Raji (cell line): ENCODE measurements at regions not wholly inside any gene's neighbourhood (a gene's known extent, or its start where the extent isn't known, plus 50 kb on each side); places are given as distances from the start of the nearest gene placed in this dataset.

ENCODE experiments used
- POLR2A ChIP-seq: IDR thresholded peaks from 2 replicates; pipeline ENCODE4 v1.6.1; 2011; ENCODE audit warnings: low read depth, low read length, control low read depth; ENCODE audit not compliant: insufficient read depth

DNA sequence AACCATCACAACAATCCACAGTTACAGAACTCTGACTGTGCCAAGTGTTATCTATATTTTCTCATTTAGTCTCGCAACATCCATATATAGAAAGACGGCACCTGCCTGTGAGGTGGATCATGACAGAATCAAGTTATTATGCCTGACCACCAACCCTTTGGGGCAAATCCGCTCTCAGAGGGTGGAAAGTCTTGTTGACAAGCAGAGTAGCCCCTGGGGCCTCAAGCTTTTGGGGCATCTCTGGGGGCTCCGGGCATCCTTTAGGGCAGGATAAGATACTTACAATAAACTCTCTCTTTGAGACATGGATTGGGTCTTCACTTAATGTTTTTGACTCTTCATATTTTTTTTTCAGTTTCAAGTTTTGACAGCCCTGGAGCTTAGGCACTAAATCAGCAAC, 150.5 kb upstream of the NAV2 start:
- no peak for TF ChIP-seq POLR2A

DNA sequence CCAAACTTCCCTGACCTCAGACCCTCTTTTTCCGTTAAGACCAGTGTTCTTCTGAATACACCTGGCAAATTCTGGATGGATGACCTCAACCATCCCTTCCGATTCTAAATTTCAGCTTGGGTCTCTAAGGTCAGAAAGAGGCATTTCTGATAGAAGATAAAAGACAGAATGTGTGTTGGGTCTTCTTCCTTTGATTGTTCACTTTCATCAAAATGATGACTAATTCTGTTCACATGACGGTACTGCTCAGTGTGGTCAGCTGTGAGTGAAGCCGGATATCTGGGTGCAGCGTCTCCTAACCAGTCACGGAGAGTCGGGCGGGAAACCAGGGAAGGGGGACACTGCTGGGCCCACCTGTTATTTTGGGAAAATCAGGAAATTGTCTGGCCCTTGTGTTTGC, 151.6 kb upstream of the NAV2 start:
- TF ChIP-seq POLR2A = no peak

DNA sequence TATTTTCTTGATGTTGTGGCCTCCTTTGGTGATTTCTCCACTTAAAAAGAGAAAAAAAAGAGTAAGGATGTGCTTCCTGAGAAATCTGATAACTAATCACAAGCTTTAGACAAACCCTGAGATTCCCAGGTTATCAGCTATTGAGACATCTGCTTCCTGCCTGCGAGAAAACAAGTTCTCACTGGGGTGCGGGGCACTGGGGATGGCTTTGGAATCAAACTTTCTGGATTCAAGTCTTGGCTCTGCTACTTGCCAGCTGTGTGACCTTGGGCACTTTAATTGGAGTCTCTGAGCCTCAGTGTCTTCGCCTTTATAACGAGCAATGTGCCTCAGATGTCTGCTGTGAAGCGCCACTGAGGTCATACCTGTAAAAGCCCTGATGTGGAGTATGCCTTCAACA, 152.5 kb upstream of the NAV2 start:
- no peak for TF ChIP-seq POLR2A

DNA sequence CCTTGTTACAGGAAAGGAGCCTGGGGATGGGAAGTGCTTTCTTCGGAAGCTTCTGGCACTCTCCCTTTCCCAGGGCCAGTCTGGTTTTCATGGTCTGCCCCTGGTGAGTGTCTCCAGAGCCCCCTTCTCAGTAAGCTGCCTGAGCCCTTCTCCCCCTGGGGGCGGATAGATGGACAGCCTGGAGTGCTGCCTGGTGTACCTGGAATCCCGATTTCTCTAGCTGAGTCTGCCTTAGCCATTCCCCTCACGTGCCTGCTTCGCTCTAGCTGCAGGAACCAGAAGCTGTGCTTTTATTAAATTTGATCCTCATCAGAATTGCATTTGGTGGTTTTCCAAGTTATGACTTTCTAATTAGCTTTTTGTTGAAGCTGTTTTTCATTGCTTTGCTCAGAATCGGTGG, 152.9 kb upstream of the NAV2 start:
- TF ChIP-seq POLR2A = no peak

DNA sequence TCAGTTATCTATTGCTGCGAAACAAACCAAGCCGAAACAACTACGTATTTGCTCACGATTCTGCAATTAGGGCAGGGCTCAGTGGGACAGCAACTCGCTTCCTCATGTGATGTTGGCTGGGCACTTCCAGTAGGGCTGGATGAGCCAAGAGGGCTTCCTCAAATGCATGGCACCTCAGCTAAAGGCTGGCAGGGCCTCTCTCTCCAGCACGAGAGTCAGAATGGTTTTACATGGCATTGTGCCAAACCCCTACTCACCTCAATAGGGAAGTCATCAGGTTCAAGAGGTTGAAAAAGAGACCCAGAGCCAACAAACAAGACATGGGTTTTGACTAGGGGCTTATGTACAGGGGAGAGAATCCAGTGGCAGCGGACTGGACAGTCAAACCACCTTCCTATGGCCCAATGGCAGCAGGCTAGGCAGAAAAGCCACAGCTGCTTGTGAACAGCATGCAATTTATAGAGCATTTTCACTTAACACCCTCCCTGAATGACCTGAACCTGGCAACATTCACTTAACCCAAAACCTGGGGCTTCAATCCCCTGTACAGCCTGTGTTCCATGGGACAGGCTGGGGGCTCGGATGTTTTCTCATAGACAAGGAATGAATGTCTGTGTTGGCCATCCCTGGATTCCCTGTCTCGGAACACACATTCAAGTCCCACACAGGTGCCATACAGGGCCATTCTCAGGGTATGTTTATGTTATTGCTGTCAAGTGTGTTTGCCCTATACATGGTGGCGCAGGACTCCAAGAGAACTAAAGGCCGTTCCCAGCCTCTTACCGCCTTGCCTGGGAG, 154.2 kb upstream of the NAV2 start:
- no peak for TF ChIP-seq POLR2A

DNA sequence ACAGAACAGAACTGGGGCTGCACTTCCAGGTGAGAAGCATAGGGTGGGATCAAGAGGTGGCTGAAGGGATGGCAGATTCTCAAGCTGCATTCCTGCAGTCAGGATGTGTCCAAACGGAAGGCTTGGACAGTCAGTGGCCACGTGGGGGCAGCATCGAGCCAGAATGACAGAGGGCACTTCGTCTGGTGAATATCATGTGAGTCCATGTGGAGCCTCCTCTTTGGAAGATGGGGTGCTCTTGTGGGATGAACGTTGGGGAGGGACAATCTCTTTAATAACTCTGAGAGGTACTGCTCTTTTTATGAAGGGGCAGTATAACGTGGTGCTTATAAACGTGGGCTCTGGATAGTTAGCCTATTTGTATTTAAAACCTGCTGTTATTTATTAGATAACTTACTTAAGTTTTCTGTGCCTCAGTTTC, 154.9 kb upstream of the NAV2 start:
- TF ChIP-seq POLR2A = no peak

DNA sequence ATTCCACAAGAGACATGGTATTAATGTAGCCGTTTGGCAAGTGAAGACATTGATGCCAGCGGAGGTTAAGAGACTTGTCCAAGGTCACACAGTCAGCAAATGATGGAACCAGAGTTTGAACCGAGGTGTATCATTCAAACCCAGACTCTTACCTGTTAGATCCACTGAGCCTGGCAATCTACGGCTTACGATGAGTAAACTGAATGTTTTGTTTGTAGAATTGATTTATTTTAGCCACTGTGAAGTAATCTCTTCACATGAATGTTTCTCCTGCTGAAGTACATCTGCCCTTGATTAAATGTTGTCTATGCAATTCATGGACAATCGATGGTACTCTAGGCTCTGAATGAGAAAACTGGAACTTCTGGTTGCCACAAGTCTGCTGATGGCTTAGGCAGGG, 155.5 kb upstream of the NAV2 start:
- TF ChIP-seq POLR2A = no peak

DNA sequence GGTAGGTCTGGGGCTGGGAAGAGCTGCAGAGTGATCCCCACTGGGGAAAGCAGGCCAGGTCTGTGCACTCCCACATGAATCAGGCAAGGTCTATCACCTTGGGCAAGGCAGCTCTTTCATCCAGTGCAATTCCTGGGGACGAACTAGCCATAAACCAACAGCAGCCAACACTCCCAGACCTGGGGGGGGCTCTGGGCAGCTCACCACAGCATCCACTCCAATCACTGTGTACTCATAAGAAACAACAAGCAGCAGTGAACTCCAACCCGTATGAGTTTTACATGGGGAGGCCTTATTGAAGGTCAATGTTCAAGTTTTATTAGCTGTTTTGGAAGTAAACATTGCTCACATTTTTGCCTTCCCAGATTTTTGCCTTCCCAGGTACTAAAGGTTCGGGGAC, 157.4 kb upstream of the NAV2 start:
- TF ChIP-seq POLR2A = no peak

DNA sequence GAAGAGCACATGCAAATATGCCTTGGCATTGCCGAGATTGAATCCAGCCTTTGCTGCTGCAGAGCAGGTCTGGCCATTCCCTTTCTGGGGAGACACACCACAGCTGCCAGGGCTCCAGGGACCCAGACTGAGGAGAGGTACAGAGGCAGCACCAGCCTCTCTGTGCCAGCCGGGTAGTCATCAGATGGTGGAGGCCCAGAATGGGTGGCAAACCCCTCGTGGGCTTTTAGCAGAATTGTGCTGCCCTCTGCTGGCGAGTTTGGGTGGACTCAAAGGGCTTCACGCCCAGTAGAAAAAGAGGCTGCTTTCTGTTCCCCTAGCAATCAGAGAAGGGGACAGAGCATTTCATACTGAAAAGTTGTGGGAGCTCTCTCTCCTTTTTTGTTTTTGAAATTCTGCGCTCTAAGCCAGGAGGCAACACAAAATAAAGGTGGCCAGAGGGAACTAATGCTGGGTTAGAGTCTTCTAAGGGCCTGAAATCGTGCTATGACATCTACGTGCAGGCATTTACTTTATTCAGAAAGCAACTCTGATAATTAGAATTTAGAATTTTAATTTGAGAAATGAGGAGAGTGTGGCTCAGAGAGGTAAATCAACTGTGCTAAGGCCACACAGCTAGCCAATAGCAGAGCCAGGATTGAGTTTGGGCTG, 158.8 kb upstream of the NAV2 start:
- no peak for TF ChIP-seq POLR2A

DNA sequence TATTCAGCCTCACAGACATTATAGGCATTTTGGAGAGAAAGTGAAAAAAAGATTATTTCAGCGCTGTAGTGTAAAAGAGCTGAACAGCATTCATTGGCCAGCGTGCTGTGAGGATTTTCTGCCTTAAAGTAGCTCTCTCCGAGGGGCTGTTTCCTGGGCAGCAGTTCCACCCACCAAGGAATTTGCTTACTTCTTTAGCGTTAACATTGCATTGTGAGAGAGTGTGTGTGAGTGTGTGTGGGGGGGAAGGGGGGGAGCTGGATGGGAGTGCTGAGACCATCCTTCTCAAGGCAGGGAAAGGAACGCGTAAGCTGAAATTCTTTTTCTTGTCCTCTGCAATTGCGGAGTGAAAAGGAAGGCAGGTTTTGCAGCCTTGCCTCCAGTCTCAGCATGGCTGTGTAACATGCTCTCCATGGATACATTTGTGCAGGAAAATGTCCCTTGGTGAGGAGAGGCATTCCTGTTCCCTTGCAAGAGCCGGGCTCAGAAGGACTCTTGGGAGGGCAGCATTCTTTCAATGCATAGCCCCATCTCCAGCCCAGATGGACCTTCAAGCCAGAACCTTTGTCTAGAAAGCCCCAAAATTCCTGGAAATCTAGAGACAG, 159.9 kb upstream of the NAV2 start:
- TF ChIP-seq POLR2A = no peak

DNA sequence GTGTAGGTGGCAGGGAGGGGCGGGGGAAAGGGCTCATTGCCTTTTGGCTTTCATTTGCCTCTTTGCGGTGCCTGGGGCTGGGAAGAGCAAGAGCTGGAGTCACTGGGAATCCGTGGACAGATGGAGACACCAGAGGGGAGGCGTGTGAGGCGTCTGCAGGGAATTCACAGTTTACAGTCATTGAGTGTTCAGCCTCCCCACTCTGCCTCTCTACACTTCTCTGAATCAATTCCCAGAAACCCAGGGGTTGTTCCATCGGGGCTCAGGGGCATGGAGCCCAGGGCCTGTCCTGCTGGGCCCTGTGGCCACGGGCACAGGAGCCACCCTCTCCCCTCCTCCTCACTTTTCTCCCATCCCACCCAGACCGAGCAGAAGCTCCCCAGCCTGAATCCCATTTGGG, 160.5 kb upstream of the NAV2 start:
- no peak for TF ChIP-seq POLR2A

DNA sequence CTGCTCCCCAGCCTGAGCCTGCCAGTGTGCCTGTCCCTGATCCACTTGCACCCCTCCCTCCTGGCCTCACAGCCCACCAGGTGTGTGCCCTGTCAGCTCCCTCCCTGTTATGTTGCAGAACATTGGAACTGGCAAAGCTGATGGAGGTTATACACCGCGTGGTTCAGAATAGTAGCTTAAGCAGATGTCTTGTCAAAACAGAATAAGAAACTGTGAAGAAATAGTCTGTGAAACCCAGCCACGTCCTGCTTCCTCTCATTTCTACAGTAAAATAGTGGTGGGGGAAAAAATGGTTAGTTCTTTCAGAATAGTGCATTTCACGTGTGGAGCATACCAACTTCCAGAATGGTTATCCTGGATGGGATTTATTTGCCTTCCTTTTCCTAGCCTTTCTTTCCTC, 161.2 kb upstream of the NAV2 start:
- no peak for TF ChIP-seq POLR2A

DNA sequence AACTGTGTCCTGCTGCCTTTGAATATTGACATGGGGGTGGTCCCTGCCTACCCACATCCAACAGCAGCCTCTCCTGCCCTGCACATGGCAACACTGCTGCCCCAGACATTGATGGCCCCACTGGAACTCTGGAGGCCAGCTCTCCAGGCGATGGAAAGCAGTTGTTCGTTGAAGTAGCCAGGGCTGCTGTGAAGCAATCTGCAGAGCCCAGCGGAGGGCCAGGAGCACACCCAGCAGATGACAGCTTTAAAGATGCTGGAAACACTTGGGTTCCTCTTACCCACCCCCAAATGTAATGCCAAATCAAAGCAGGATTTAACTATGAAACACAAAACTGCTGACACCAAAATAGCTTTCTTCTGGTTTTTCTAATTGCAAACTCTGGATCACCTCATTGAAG, 165.6 kb upstream of the NAV2 start:
- TF ChIP-seq POLR2A = no peak

DNA sequence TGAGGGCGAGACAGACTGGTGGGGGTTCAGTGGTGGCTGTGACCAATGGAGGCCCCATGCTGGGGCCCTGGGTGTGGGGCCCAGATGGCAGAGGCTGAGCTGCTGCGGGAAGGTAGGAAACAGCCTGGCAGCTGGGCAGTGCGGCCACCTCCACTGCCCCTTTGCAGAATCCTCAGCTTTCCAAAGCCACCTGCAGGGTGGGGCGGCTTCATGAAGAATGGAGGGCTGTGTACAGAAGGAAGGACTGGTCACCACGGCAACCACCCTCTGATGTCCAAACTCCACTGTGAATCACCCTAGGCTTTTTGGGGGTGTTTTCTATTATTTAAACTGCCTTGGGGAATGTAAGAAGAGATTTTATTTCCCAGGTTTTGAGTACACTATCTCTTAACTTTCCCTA, 166.3 kb upstream of the NAV2 start:
- TF ChIP-seq POLR2A = no peak

DNA sequence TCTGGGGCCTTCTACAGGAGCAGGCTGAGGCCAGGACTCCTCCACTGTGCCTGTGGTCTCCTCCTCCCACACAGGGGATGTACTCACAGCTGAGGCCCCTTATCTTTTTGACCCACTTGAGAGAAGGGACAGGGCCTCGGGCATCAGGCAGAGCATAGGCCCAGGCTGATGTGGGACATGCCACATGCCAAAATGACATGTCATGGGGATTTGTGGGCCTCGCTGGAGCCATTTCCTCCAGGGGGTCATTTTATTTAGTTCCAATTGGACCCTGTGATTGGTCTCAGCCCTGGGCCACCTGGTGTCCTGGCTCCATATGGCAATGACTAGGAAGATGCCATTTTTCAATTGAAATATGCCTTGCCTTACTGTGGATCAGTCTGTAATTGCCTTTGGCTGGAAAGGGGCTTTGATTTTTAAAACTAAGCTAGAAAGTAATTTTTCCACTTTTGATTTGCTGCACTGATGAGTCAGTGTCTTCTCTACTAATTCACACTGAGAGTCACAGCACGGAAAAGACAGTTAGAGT, 171.1 kb upstream of the NAV2 start:
- no peak for TF ChIP-seq POLR2A

DNA sequence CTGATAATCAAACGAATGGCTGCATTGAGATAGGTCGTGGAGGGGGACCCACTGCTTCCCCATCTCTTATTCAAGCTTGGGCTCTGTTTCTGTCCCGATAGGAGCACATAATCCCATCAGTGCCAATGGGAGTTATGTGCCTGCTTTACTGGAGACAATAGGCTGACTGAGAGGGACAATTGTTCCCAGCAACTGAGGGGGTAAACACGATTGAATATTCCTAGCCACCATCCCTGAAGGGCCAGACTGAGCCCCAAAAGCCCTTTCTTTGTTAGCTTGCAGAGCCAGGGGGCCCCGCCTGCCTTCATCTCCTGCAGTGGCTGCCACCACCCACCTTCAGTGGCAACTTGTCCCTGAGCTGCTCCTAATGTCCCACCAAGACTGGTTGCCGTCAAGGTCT, 172.8 kb upstream of the NAV2 start:
- no peak for TF ChIP-seq POLR2A
